ENCODE measurements at regions not wholly inside any gene's neighbourhood (a gene's known extent, or its start where the extent isn't known, plus 50 kb on each side); places are given as distances from the start of the nearest gene placed in this dataset.

GRCh38 chr3:110779581-110779980 lies 292.0 kb upstream of the NECTIN3 start:
- ChIA-PET CTCF (no interaction called here), POLR2A (no interaction called here)
- no peak for TF ChIP-seq SUZ12 (IDR thresholded peaks at IDR 0.05)
- TF ChIP-seq SP1 (IDR thresholded peaks at IDR 0.05): no peak
- TF ChIP-seq BHLHE40 (IDR thresholded peaks at IDR 0.05; ENCODE audit: borderline replicate concordance): no peak
- TF ChIP-seq LEF1 (IDR thresholded peaks at IDR 0.05; ENCODE audit: borderline replicate concordance): no peak
- no peak for TF ChIP-seq CTBP1 (IDR thresholded peaks at IDR 0.05; ENCODE audit: borderline replicate concordance)
- DNase-seq (ENCODE audit: extremely low spot score): no peak

DNA sequence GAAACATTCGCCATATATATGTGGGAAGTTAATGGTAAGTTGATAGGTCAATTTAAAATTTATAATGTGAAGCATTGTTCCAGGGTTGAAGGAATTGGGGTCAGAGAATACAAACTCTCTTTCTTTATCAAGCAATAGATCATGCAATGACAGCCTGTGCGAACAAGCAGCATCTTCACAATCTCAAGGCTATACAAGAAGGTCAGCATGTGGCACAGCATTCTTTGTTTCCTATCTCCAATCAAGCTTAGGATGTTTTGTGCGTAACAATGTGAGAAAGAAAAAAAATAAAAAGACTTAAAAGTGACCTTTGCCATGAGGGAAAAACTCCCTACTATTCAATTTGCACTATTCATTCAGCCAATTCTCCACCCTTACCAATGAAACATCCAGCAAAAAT lies 288.1 kb upstream of the NECTIN3 start:
- no peak for DNase-seq (ENCODE audit: extremely low spot score)
- ChIA-PET CTCF (no interaction called here), POLR2A (no interaction called here)
- no peak for TF ChIP-seq ARNT (IDR thresholded peaks at IDR 0.05)
- TF ChIP-seq BHLHE40 (IDR thresholded peaks at IDR 0.05; ENCODE audit: borderline replicate concordance): no peak

- DNase-seq (ENCODE audit: extremely low spot score): no peak
- TF ChIP-seq BHLHE40 (IDR thresholded peaks at IDR 0.05; ENCODE audit: borderline replicate concordance) (no peak), ELF4 (IDR thresholded peaks at IDR 0.05) (no peak), LEF1 (IDR thresholded peaks at IDR 0.05; ENCODE audit: borderline replicate concordance) (no peak)
- ChIA-PET POLR2A (no interaction called here), CTCF (no interaction called here)
Observed at GRCh38 chr3:110788794-110789193, 282.8 kb upstream of the NECTIN3 start.

DNA sequence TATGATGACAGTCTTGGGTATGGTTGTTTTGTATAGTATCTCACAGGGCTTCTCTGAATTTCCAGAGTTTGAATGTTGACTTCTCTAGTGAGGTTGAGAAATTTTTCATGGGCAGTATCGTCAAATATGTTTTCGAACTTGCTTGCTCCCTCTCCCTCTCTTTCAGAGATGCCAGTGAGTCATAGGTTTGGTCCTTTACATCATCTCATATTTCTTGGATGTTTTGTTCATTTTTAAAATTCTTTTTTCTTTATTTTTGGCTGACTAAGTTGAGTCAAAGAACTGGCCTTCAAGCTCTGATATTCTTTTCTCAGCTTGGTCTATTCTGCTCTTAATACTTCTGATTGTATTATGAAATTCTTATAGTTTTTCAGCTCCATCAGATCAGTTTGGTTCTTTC lies 282.3 kb upstream of the NECTIN3 start:
- no peak for DNase-seq (ENCODE audit: extremely low spot score)
- ChIA-PET CTCF (no interaction called here), POLR2A (no interaction called here)
- no peak for TF ChIP-seq FOXM1 (IDR thresholded peaks at IDR 0.05; ENCODE audit: borderline replicate concordance)
- no peak for TF ChIP-seq FOXK2 (IDR thresholded peaks at IDR 0.05)
- no peak for TF ChIP-seq ZNF384 (IDR thresholded peaks at IDR 0.05)
- no peak for TF ChIP-seq L3MBTL2 (conservative IDR thresholded peaks at IDR 0.05)
- no peak for TF ChIP-seq CTBP1 (IDR thresholded peaks at IDR 0.05; ENCODE audit: borderline replicate concordance)
- no peak for TF ChIP-seq TARDBP (IDR thresholded peaks at IDR 0.05)
- no peak for TF ChIP-seq HDGF (IDR thresholded peaks at IDR 0.05; ENCODE audit: borderline replicate concordance)
- TF ChIP-seq SP1 (IDR thresholded peaks at IDR 0.05): no peak
- no peak for TF ChIP-seq SUZ12 (IDR thresholded peaks at IDR 0.05)
- no peak for TF ChIP-seq ELF4 (IDR thresholded peaks at IDR 0.05)
- TF ChIP-seq, protein P1, sequence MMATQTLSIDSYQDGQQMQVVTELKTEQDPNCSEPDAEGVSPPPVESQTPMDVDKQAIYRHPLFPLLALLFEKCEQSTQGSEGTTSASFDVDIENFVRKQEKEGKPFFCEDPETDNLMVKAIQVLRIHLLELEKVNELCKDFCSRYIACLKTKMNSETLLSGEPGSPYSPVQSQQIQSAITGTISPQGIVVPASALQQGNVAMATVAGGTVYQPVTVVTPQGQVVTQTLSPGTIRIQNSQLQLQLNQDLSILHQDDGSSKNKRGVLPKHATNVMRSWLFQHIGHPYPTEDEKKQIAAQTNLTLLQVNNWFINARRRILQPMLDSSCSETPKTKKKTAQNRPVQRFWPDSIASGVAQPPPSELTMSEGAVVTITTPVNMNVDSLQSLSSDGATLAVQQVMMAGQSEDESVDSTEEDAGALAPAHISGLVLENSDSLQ (IDR thresholded peaks at IDR 0.05): no peak
- TF ChIP-seq FOXA1 (IDR thresholded peaks at IDR 0.05): no peak
- no peak for TF ChIP-seq ARNT (IDR thresholded peaks at IDR 0.05)
- no peak for TF ChIP-seq NFRKB (IDR thresholded peaks at IDR 0.05)
- no peak for TF ChIP-seq LEF1 (IDR thresholded peaks at IDR 0.05; ENCODE audit: borderline replicate concordance)
- no peak for TF ChIP-seq BHLHE40 (IDR thresholded peaks at IDR 0.05; ENCODE audit: borderline replicate concordance)

GRCh38 chr3:110790631-110791030 lies 281.0 kb upstream of the NECTIN3 start:
- no peak for DNase-seq (ENCODE audit: extremely low spot score)
- ChIA-PET POLR2A (no interaction called here), CTCF (no interaction called here)
- TF ChIP-seq ELF4 (IDR thresholded peaks at IDR 0.05): no peak
- no peak for TF ChIP-seq LEF1 (IDR thresholded peaks at IDR 0.05; ENCODE audit: borderline replicate concordance)
- no peak for TF ChIP-seq SP1 (IDR thresholded peaks at IDR 0.05)
- no peak for TF ChIP-seq FOXK2 (IDR thresholded peaks at IDR 0.05)
- no peak for TF ChIP-seq TARDBP (IDR thresholded peaks at IDR 0.05)
- TF ChIP-seq, protein P1 (IDR thresholded peaks at IDR 0.05): no peak
- no peak for TF ChIP-seq CTBP1 (IDR thresholded peaks at IDR 0.05; ENCODE audit: borderline replicate concordance)
- no peak for TF ChIP-seq L3MBTL2 (conservative IDR thresholded peaks at IDR 0.05)
- no peak for TF ChIP-seq HDGF (IDR thresholded peaks at IDR 0.05; ENCODE audit: borderline replicate concordance)
- no peak for TF ChIP-seq FOXA1 (IDR thresholded peaks at IDR 0.05)
- no peak for TF ChIP-seq ARNT (IDR thresholded peaks at IDR 0.05)
- no peak for TF ChIP-seq ZNF384 (IDR thresholded peaks at IDR 0.05)
- TF ChIP-seq FOXM1 (IDR thresholded peaks at IDR 0.05; ENCODE audit: borderline replicate concordance): no peak
- TF ChIP-seq NFRKB (IDR thresholded peaks at IDR 0.05): no peak
- no peak for TF ChIP-seq SUZ12 (IDR thresholded peaks at IDR 0.05)
- TF ChIP-seq BHLHE40 (IDR thresholded peaks at IDR 0.05; ENCODE audit: borderline replicate concordance): no peak

GRCh38 chr3:110791995-110792686 lies 279.5 kb upstream of the NECTIN3 start:
- POLR2A ChIA-PET: no interaction called here
- TF ChIP-seq FOXK2 (IDR thresholded peaks at IDR 0.05): no peak
- CTCF ChIA-PET: interaction anchor here (0.6 kb wide), 1 partner anchor 59 kb away, joined by 3 read pairs; no protein-coding TSS in a partner anchor
- DNase-seq (ENCODE audit: extremely low spot score): no peak

DNA sequence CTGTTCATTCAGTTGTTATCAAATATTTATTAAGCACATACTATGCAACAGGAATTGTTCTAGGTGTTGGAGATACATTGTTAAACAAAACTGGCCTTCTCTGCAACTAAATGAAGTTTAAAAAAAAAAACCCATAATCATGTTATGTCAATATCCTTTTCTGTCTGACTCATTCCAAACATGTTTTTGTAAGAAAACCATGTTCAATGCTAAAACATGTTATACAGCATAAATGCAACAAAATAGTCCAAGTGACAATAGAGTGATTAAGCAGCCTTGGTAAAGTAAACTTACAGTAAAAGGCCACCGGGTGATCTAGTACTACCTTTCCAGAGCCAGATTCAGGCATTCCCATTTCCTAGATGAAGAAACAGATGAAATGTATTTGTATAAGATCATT lies 278.0 kb upstream of the NECTIN3 start:
- TF ChIP-seq ARNT (IDR thresholded peaks at IDR 0.05) (no peak), TARDBP (IDR thresholded peaks at IDR 0.05) (no peak), SP1 (IDR thresholded peaks at IDR 0.05) (no peak), L3MBTL2 (conservative IDR thresholded peaks at IDR 0.05) (no peak), FOXM1 (IDR thresholded peaks at IDR 0.05; ENCODE audit: borderline replicate concordance) (no peak), ZNF384 (IDR thresholded peaks at IDR 0.05) (no peak), BHLHE40 (IDR thresholded peaks at IDR 0.05; ENCODE audit: borderline replicate concordance) (no peak), FOXK2 (IDR thresholded peaks at IDR 0.05) (no peak), NFRKB (IDR thresholded peaks at IDR 0.05) (no peak)
- TF ChIP-seq, protein P1 (IDR thresholded peaks at IDR 0.05): no peak
- ChIA-PET POLR2A (no interaction called here), CTCF (no interaction called here)
- DNase-seq (ENCODE audit: extremely low spot score): no peak

Measured in HEK293T (cell line).